ENCODE measurements at regions not wholly inside any gene's neighbourhood (a gene's known extent, or its start where the extent isn't known, plus 50 kb on each side); places are given as distances from the start of the nearest gene placed in this dataset.
"Not testable (repeated sequence)": the region's sequence is repeated elsewhere in the genome, so short reads cannot be mapped to it uniquely, and the experiment has no call there.

- H3K27ac ChIP-seq (ENCODE audit: low read depth, low read length) = no peak overlapping the region
- H3K9me3 ChIP-seq (ENCODE audit: insufficient read depth, low read depth, low read length) = no peaks in the 10 kb centered on the region
- H3K4me1 ChIP-seq (ENCODE audit: insufficient read depth, low read length) = no peaks in the 10 kb centered on the region
- no peak overlapping the region for H3K4me3 ChIP-seq (ENCODE audit: low read length)
- no peaks in the 10 kb centered on the region for H3K36me3 ChIP-seq (ENCODE audit: insufficient read depth, low read length)
- no peak overlapping the region for H3K9ac ChIP-seq (ENCODE audit: low read depth, low read length)
- 91% methylated on average over 1 of the region's 2 CpGs for WGBS
- no peaks in the 10 kb centered on the region for H3K27me3 ChIP-seq (ENCODE audit: insufficient read depth, low read length)
Observed at GRCh38 chr13:59301174-59301567, 862.6 kb downstream of the DIAPH3 start.

GRCh38 chr13:59303433-59303832, 860.3 kb downstream of the DIAPH3 start:
- no peak overlapping the region for H3K9ac ChIP-seq (ENCODE audit: low read depth, low read length)

GRCh38 chr13:59304596-59304995, 859.1 kb downstream of the DIAPH3 start:
- H3K27me3 ChIP-seq (ENCODE audit: insufficient read depth, low read length) = no peaks in the 10 kb centered on the region
- H3K9ac ChIP-seq (ENCODE audit: low read depth, low read length) = no peak overlapping the region
- H3K4me1 ChIP-seq (ENCODE audit: insufficient read depth, low read length) = no peaks in the 10 kb centered on the region
- H3K27ac ChIP-seq (ENCODE audit: low read depth, low read length) = no peak overlapping the region
- 90% methylated on average over 1 of the region's 1 CpG for WGBS
- H3K4me3 ChIP-seq (ENCODE audit: low read length) = no peak overlapping the region
- no peaks in the 10 kb centered on the region for H3K36me3 ChIP-seq (ENCODE audit: insufficient read depth, low read length)
- peaks cover 7% of the 10 kb centered on the region; the same call in 1 of the 2 replicates for H3K9me3 ChIP-seq (ENCODE audit: insufficient read depth, low read depth, low read length)

More at GRCh38 chr13:59303433-59303832, 860.3 kb downstream of the DIAPH3 start:
- H3K4me1 ChIP-seq (ENCODE audit: insufficient read depth, low read length) = no peaks in the 10 kb centered on the region
- no peaks in the 10 kb centered on the region for H3K27me3 ChIP-seq (ENCODE audit: insufficient read depth, low read length)
- H3K36me3 ChIP-seq (ENCODE audit: insufficient read depth, low read length) = no peaks in the 10 kb centered on the region
- H3K9me3 ChIP-seq (ENCODE audit: insufficient read depth, low read depth, low read length) = peaks cover 7% of the 10 kb centered on the region; the same call in 1 of the 2 replicates
- no peak overlapping the region for H3K27ac ChIP-seq (ENCODE audit: low read depth, low read length)
- no peak overlapping the region for H3K4me3 ChIP-seq (ENCODE audit: low read length)

- Histone ChIP-seq H3K27ac (ENCODE audit: low read depth, low read length) (no peak overlapping the region), H3K4me3 (ENCODE audit: low read length) (no peak overlapping the region), H3K4me1 (ENCODE audit: insufficient read depth, low read length) (no peaks in the 10 kb centered on the region), H3K9ac (ENCODE audit: low read depth, low read length) (no peak overlapping the region), H3K36me3 (ENCODE audit: insufficient read depth, low read length) (no peaks in the 10 kb centered on the region), H3K27me3 (ENCODE audit: insufficient read depth, low read length) (no peaks in the 10 kb centered on the region), H3K9me3 (ENCODE audit: insufficient read depth, low read depth, low read length) (peaks cover 7% of the 10 kb centered on the region; the same call in 1 of the 2 replicates)
- WGBS = 98% methylated on average over 3 of the region's 4 CpGs
Observed at GRCh38 chr13:59305896-59306295, 857.8 kb downstream of the DIAPH3 start.

- no peaks in the 10 kb centered on the region for H3K27me3 ChIP-seq (ENCODE audit: insufficient read depth, low read length)
- H3K9me3 ChIP-seq (ENCODE audit: insufficient read depth, low read depth, low read length) = peaks cover 5% of the 10 kb centered on the region; the same call in 1 of the 2 replicates
- 93% methylated on average over 3 of the region's 3 CpGs for WGBS
- H3K9ac ChIP-seq (ENCODE audit: low read depth, low read length) = no peak overlapping the region
- no peak overlapping the region for H3K27ac ChIP-seq (ENCODE audit: low read depth, low read length)
- H3K4me3 ChIP-seq (ENCODE audit: low read length) = no peak overlapping the region
- H3K36me3 ChIP-seq (ENCODE audit: insufficient read depth, low read length) = no peaks in the 10 kb centered on the region
- no peaks in the 10 kb centered on the region for H3K4me1 ChIP-seq (ENCODE audit: insufficient read depth, low read length)
Observed at GRCh38 chr13:59312776-59313175, 851.0 kb downstream of the DIAPH3 start.

- no peak overlapping the region for H3K4me3 ChIP-seq (ENCODE audit: low read length)
- H3K27ac ChIP-seq (ENCODE audit: low read depth, low read length) = no peak overlapping the region
- WGBS = 60% methylated on average over 4 of the region's 4 CpGs
- no peak overlapping the region for H3K9ac ChIP-seq (ENCODE audit: low read depth, low read length)
- no peaks in the 10 kb centered on the region for H3K9me3 ChIP-seq (ENCODE audit: insufficient read depth, low read depth, low read length)
- no peaks in the 10 kb centered on the region for H3K27me3 ChIP-seq (ENCODE audit: insufficient read depth, low read length)
- no peaks in the 10 kb centered on the region for H3K36me3 ChIP-seq (ENCODE audit: insufficient read depth, low read length)
- 0 out of 2 replicates have a peak, but pooled peaks cover 7% of the 10 kb centered on the region for H3K4me1 ChIP-seq (ENCODE audit: insufficient read depth, low read length)
Observed at GRCh38 chr13:59318320-59318930, 845.3 kb downstream of the DIAPH3 start.

GRCh38 chr13:59319276-59319675, 844.5 kb downstream of the DIAPH3 start:
- no peaks in the 10 kb centered on the region for H3K36me3 ChIP-seq (ENCODE audit: insufficient read depth, low read length)
- no peaks in the 10 kb centered on the region for H3K27me3 ChIP-seq (ENCODE audit: insufficient read depth, low read length)
- H3K4me3 ChIP-seq (ENCODE audit: low read length) = no peak overlapping the region
- H3K9me3 ChIP-seq (ENCODE audit: insufficient read depth, low read depth, low read length) = no peaks in the 10 kb centered on the region
- H3K4me1 ChIP-seq (ENCODE audit: insufficient read depth, low read length) = 0 out of 2 replicates have a peak, but pooled peaks cover 7% of the 10 kb centered on the region
- 94% methylated on average over 1 of the region's 3 CpGs for WGBS
- no peak overlapping the region for H3K9ac ChIP-seq (ENCODE audit: low read depth, low read length)
- H3K27ac ChIP-seq (ENCODE audit: low read depth, low read length) = no peak overlapping the region

GRCh38 chr13:59320021-59320420, 843.7 kb downstream of the DIAPH3 start:
- H3K27ac ChIP-seq (ENCODE audit: low read depth, low read length) = no peak overlapping the region
- no peak overlapping the region for H3K9ac ChIP-seq (ENCODE audit: low read depth, low read length)
- no peaks in the 10 kb centered on the region for H3K9me3 ChIP-seq (ENCODE audit: insufficient read depth, low read depth, low read length)
- 70% methylated on average over 2 of the region's 2 CpGs for WGBS
- no peak overlapping the region for H3K4me3 ChIP-seq (ENCODE audit: low read length)
- no peaks in the 10 kb centered on the region for H3K27me3 ChIP-seq (ENCODE audit: insufficient read depth, low read length)
- H3K36me3 ChIP-seq (ENCODE audit: insufficient read depth, low read length) = no peaks in the 10 kb centered on the region
- H3K4me1 ChIP-seq (ENCODE audit: insufficient read depth, low read length) = 0 out of 2 replicates have a peak, but pooled peaks cover 7% of the 10 kb centered on the region

- not testable (repeated sequence) for H3K36me3 ChIP-seq (ENCODE audit: insufficient read depth, low read length); H3K9ac ChIP-seq (ENCODE audit: low read depth, low read length); H3K9me3 ChIP-seq (ENCODE audit: insufficient read depth, low read depth, low read length); H3K27ac ChIP-seq (ENCODE audit: low read depth, low read length); H3K4me3 ChIP-seq (ENCODE audit: low read length); H3K27me3 ChIP-seq (ENCODE audit: insufficient read depth, low read length); H3K4me1 ChIP-seq (ENCODE audit: insufficient read depth, low read length)
- 98% methylated on average over 4 of the region's 4 CpGs for WGBS
Observed at GRCh38 chr13:59324401-59324800, 839.3 kb downstream of the DIAPH3 start.

- H3K4me1 ChIP-seq (ENCODE audit: insufficient read depth, low read length) = no peaks in the 10 kb centered on the region
- no peak overlapping the region for H3K9ac ChIP-seq (ENCODE audit: low read depth, low read length)
- H3K27ac ChIP-seq (ENCODE audit: low read depth, low read length) = no peak overlapping the region
- 93% methylated on average over 1 of the region's 1 CpG for WGBS
- no peaks in the 10 kb centered on the region for H3K9me3 ChIP-seq (ENCODE audit: insufficient read depth, low read depth, low read length)
- H3K27me3 ChIP-seq (ENCODE audit: insufficient read depth, low read length) = no peaks in the 10 kb centered on the region
- no peaks in the 10 kb centered on the region for H3K36me3 ChIP-seq (ENCODE audit: insufficient read depth, low read length)
- H3K4me3 ChIP-seq (ENCODE audit: low read length) = no peak overlapping the region
Observed at GRCh38 chr13:59326717-59327116, 837.0 kb downstream of the DIAPH3 start.

GRCh38 chr13:59330764-59331163, 833.0 kb downstream of the DIAPH3 start:
- no peaks in the 10 kb centered on the region for H3K9me3 ChIP-seq (ENCODE audit: insufficient read depth, low read depth, low read length)
- no peaks in the 10 kb centered on the region for H3K36me3 ChIP-seq (ENCODE audit: insufficient read depth, low read length)
- no peak overlapping the region for H3K9ac ChIP-seq (ENCODE audit: low read depth, low read length)
- H3K4me3 ChIP-seq (ENCODE audit: low read length) = no peak overlapping the region
- no peaks in the 10 kb centered on the region for H3K27me3 ChIP-seq (ENCODE audit: insufficient read depth, low read length)
- H3K27ac ChIP-seq (ENCODE audit: low read depth, low read length) = no peak overlapping the region
- no peaks in the 10 kb centered on the region for H3K4me1 ChIP-seq (ENCODE audit: insufficient read depth, low read length)
- WGBS = 92% methylated on average over 1 of the region's 1 CpG

- WGBS = 92% methylated on average over 3 of the region's 3 CpGs
- no peaks in the 10 kb centered on the region for H3K9me3 ChIP-seq (ENCODE audit: insufficient read depth, low read depth, low read length)
- no peak overlapping the region for H3K4me3 ChIP-seq (ENCODE audit: low read length)
- no peaks in the 10 kb centered on the region for H3K36me3 ChIP-seq (ENCODE audit: insufficient read depth, low read length)
- no peaks in the 10 kb centered on the region for H3K27me3 ChIP-seq (ENCODE audit: insufficient read depth, low read length)
- H3K9ac ChIP-seq (ENCODE audit: low read depth, low read length) = no peak overlapping the region
- H3K27ac ChIP-seq (ENCODE audit: low read depth, low read length) = no peak overlapping the region
- H3K4me1 ChIP-seq (ENCODE audit: insufficient read depth, low read length) = no peaks in the 10 kb centered on the region
Observed at GRCh38 chr13:59332966-59333365, 830.8 kb downstream of the DIAPH3 start.
